A549 (cell line): ENCODE measurements at regions not wholly inside any gene's neighbourhood (a gene's known extent, or its start where the extent isn't known, plus 50 kb on each side); places are given as distances from the start of the nearest gene placed in this dataset.
"Not testable (repeated sequence)": the region's sequence is repeated elsewhere in the genome, so short reads cannot be mapped to it uniquely, and the experiment has no call there.

Experiments used
- ATAC-seq, 2 experiments: fragments of 200-7000 bp in 1 of 2; fragments of >200 bp in 1 of 2; cut with Nextera tagmentation in 1 of 2; cut with Tn5 transposase in 1 of 2; 3 replicates each; pipeline versions ENCODE4 v1.8.0 to v1.9.1; 2018 to 2020; ENCODE audit warnings: mild to moderate bottlenecking in 1 of 2, moderate library complexity in 1 of 2
- CTCF ChIA-PET: fragments of 300-600 bp; sonication (Branson Sonifier 250); formaldehyde crosslinking; extraction: SDS; loops from one replicate; lab custom pipeline; 2021; ENCODE audit warnings: antibody characterized with exemption, inconsistent platforms; lab: Yijun Ruan, JAX
- POLR2A ChIA-PET: fragments of 350-600 bp; formaldehyde crosslinking; extraction: SDS; loops from one replicate; lab custom pipeline; 2021; ENCODE audit warnings: antibody characterized with exemption, inconsistent platforms; lab: Yijun Ruan, JAX
- DNase-seq, 2 experiments: peaks; one replicate each; pipeline versions ENCODE4 v3.0.0 to v3.0.0-alpha.2; 2011 to 2016; ENCODE audit warnings: low read depth in 1 of 2, low spot score in 1 of 2
- FAIRE-seq: peaks from 2 replicates; lab custom pipeline; 2011; peaks lifted over from hg19 to GRCh38; lab: Jason Lieb, UNC
- H3K27ac ChIP-seq, 2 experiments: fragments of >200 bp; sonication (Bioruptor Twin); formaldehyde crosslinking; 3 replicates each; pipeline ENCODE4 v1.5.1; 2016 to 2017
- H3K4me1 ChIP-seq: fragments of >200 bp; sonication (Bioruptor Twin); formaldehyde crosslinking; 3 replicates; pipeline ENCODE4 v1.6.1; 2016
- H3K4me2 ChIP-seq: fragments of >200 bp; sonication (Bioruptor Twin); formaldehyde crosslinking; 3 replicates; pipeline ENCODE4 v1.6.1; 2016
- H3K4me3 ChIP-seq: fragments of >200 bp; sonication (Bioruptor Twin); formaldehyde crosslinking; 3 replicates; pipeline ENCODE4 v1.5.1; 2016
- H3K9me3 ChIP-seq: fragments of >200 bp; sonication (Bioruptor Twin); formaldehyde crosslinking; 3 replicates; pipeline ENCODE4 v1.6.1; 2016
- BHLHE40 ChIP-seq: IDR thresholded peaks from 2 replicates; pipeline ENCODE4 v1.6.1; 2012; ENCODE audit warnings: low read depth, low read length, inconsistent platforms
- CBX8 ChIP-seq: fragments of 200-600 bp; sonication (generic); IDR thresholded peaks from 2 replicates; pipeline ENCODE4 v1.6.1; 2016
- CEBPB ChIP-seq, 2 experiments: fragments of >200 bp in 1 of 2; sonication (Bioruptor Twin) in 1 of 2; formaldehyde crosslinking in 1 of 2; IDR thresholded peaks; 2 replicates each; pipeline ENCODE4 v1.6.1; 2012 to 2016
- EHF ChIP-seq: fragments of 250-450 bp; sonication (Bioruptor Pico); IDR thresholded peaks from 2 replicates; pipeline ENCODE4 v1.5.0; 2020; ENCODE audit warnings: mild to moderate bottlenecking
- FOSL2 ChIP-seq, 2 experiments: fragments of 450-650 bp in 1 of 2; fragments of >200 bp in 1 of 2; sonication (Bioruptor Twin) in 1 of 2; formaldehyde crosslinking; IDR thresholded peaks; 2 replicates each; pipeline versions ENCODE4 v1.5.0 to v1.6.1; 2016 to 2020; ENCODE audit warnings: mild to moderate bottlenecking in 1 of 2, moderate library complexity in 1 of 2
- GATA3 ChIP-seq: IDR thresholded peaks from 2 replicates; pipeline ENCODE4 v1.6.1; 2012; ENCODE audit warnings: borderline replicate concordance
- HOXB13 ChIP-seq: fragments of 250-450 bp; sonication (Bioruptor Pico); IDR thresholded peaks from 2 replicates; pipeline ENCODE4 v1.5.0; 2020; ENCODE audit warnings: low read depth, mild to moderate bottlenecking, moderate library complexity
- KDM5A ChIP-seq: fragments of 200-600 bp; sonication (generic); IDR thresholded peaks from 2 replicates; pipeline ENCODE4 v1.6.1; 2016; ENCODE audit warnings: antibody characterized with exemption, mild to moderate bottlenecking
- MAZ ChIP-seq: fragments of 150-350 bp; IDR thresholded peaks from 2 replicates; pipeline ENCODE4 v1.6.1; 2014; ENCODE audit warnings: antibody characterized with exemption, low read depth, low read length, borderline replicate concordance
- PBX3 ChIP-seq: IDR thresholded peaks from 2 replicates; pipeline ENCODE4 v1.6.1; 2012
- WGBS: methylation state at CpG from one replicate; pipeline ENCODE4 v1.1.6; 2017; ENCODE audit errors: missing lambda C conversion rate; 5-methylcytosine and 5-hydroxymethylcytosine counted together
- TF ChIP-seq, protein P1 (sequence below): IDR thresholded peaks from 2 replicates; pipeline ENCODE4 v1.6.1; 2012

GRCh38 chr17:64730023-64730422 lies 67.9 kb upstream of the SMURF2 start:
- H3K4me3 ChIP-seq; POLR2A ChIA-PET; H3K9me3 ChIP-seq; TF ChIP-seq FOSL2 (IDR thresholded peaks at IDR 0.05): not testable (repeated sequence)
- DNase-seq (peak in 1 of 2 experiments; percentile 55), FAIRE-seq (peak; percentile 79), ATAC-seq (peak in 1 of 2 experiments; percentile 61; a peak in 3 of 6 replicates)
- H3K27ac ChIP-seq: peak overlapping the region; percentile 13 to 84; a peak in 4 of 6 replicates
- TF ChIP-seq FOSL2 (CRISPR knock-in tag; IDR thresholded peaks at IDR 0.05): peak; percentile 73
- H3K4me1 ChIP-seq: peaks cover 50% of the 10 kb centered on the region
- 56% methylated on average over 6 of the region's 6 CpGs for WGBS
- CTCF ChIA-PET: interaction anchor here (1.5 kb wide), 1 partner anchor 17 kb away, joined by 3 read pairs; no protein-coding TSS in a partner anchor
- H3K4me2 ChIP-seq: peak overlapping the region; percentile 0; the same call in 1 of the 3 replicates

DNA sequence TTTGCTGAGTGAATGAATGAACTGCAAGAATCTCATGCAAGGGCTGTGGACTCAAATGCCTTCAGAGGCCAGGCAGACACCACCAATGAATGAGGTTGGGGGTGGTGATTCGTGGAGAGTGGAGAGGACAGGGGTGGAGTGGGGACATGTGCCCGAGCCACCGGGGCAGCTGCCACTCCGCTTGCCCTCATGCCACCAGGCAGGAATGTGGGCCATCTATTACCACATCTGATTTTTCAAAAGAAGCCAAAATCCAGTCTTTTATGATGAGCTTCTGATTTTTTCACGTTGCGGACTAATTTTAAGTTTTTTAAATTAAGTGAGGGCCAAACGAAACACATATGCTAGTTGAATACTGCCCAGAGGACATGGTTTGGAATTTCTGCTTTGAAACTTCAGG lies 67.1 kb upstream of the SMURF2 start:
- CTCF ChIA-PET: interaction anchor here (1.5 kb wide), 1 partner anchor 16 kb away, joined by 3 read pairs; no protein-coding TSS in a partner anchor
- DNase-seq (no peak), FAIRE-seq (no peak), ATAC-seq (no peak)
- Histone ChIP-seq H3K4me1 (peaks cover 55% of the 10 kb centered on the region), H3K4me2 (no peak overlapping the region), H3K27ac (peak overlapping the region in 1 of 2 experiments; percentile 68; a peak in 2 of 6 replicates), H3K4me3 (no peak overlapping the region), H3K9me3 (no peaks in the 10 kb centered on the region)
- POLR2A ChIA-PET: no interaction called here
- TF ChIP-seq MAZ (no peak), EHF (no peak), PBX3 (no peak), BHLHE40 (no peak), CBX8 (no peak), GATA3 (no peak), KDM5A (no peak)
- 92% methylated on average over 7 of the region's 7 CpGs for WGBS

- TF ChIP-seq CEBPB (IDR thresholded peaks at IDR 0.05) (peak; percentile 36 to 75; a peak in 3 of 4 replicates), HOXB13 (no peak), CBX8 (no peak)
- ATAC-seq: no peak
- ChIA-PET CTCF (interaction anchor here (1.1 to 1.4 kb wide), 2 partner anchors 9 to 52 kb away, joined by 3 to 7 read pairs; no protein-coding TSS in a partner anchor), POLR2A (no interaction called here)
- no peak for FAIRE-seq
- peaks cover 47% of the 10 kb centered on the region for H3K4me1 ChIP-seq
- no peaks in the 10 kb centered on the region for H3K9me3 ChIP-seq
- peak overlapping the region; percentile 3 to 68; a peak in 3 of 6 replicates for H3K27ac ChIP-seq
- H3K4me3 ChIP-seq: no peak overlapping the region
- no peak overlapping the region for H3K4me2 ChIP-seq
- no peak for DNase-seq
- WGBS: 67% methylated on average over 8 of the region's 8 CpGs
Observed at GRCh38 chr17:64728041-64728695, 66.1 kb upstream of the SMURF2 start.

DNA sequence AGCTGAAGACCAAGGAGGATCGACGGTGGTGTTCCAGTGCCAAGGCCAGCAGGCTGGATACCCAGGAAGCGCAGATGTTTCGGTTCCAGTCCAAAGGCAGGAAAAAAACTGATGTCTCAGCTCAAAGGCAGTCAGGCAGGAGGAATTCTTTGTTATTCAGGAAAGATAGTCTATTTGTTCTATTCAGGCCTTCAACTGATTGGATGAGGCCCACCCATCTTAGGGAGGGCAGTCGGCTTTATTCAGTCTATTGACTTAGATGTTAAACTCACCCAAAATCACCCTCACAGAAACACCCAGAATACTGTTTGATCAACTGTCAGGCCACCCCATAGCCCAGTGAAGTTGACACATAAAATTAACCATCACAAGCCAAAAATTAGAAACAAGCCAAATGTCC lies 63.9 kb upstream of the SMURF2 start:
- FAIRE-seq, H3K27ac ChIP-seq, ATAC-seq, H3K4me2 ChIP-seq, H3K4me3 ChIP-seq, DNase-seq, POLR2A ChIA-PET, H3K9me3 ChIP-seq: not testable (repeated sequence)
- H3K4me1 ChIP-seq: peaks cover 31% of the 10 kb centered on the region
- CTCF ChIA-PET: interaction anchor here (0.7 to 2.4 kb wide), 2 partner anchors 11 to 34 kb away, joined by 3 to 7 read pairs; no protein-coding TSS in a partner anchor
- 94% methylated on average over 5 of the region's 5 CpGs for WGBS

DNA sequence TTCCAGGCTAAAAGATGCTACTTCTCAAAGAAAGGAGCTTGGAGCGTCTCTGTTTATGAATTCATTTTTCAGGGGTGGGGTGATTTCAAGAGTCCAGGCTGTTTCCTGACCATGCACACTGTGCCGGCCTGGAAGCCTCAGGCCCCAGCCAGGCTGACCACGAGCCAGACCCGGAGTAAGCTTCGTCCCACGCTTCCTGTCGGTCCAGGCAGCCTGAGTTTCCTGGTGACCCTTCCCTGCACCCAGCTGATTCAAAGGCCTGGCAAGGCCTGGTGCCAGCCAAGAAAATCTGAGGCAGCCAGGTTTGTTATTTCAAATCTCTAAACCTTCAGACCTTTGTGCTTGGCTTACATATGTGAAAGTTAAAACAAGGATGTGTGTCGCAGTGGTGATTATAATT lies 62.1 kb upstream of the SMURF2 start:
- H3K4me1 ChIP-seq: peaks cover 19% of the 10 kb centered on the region
- POLR2A ChIA-PET: not testable (repeated sequence)
- CTCF ChIA-PET: interaction anchor here (2.4 kb wide), 1 partner anchor 13 kb away, joined by 7 read pairs; no protein-coding TSS in a partner anchor

More for the DNA sequence above, 62.1 kb upstream of the SMURF2 start:
- Histone ChIP-seq H3K27ac (peak overlapping the region; percentile 27 to 80; a peak in 3 of 6 replicates), H3K4me2 (peak overlapping the region; percentile 15; the same call in 1 of the 3 replicates)
- TF ChIP-seq, protein P1, sequence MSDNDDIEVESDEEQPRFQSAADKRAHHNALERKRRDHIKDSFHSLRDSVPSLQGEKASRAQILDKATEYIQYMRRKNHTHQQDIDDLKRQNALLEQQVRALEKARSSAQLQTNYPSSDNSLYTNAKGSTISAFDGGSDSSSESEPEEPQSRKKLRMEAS: peak; percentile 41; the same call in 1 of the 2 replicates
- not testable (repeated sequence) for H3K9me3 ChIP-seq, DNase-seq, H3K4me3 ChIP-seq
- FAIRE-seq (peak; percentile 39), ATAC-seq (peak; percentile 38 to 62; a peak in 3 of 6 replicates)
- WGBS: 37% methylated on average over 8 of the region's 8 CpGs
